NCI-H187 (cell line): ENCODE measurements at regions not wholly inside any gene's neighbourhood (a gene's known extent, or its start where the extent isn't known, plus 50 kb on each side); places are given as distances from the start of the nearest gene placed in this dataset.
"Not testable (repeated sequence)": the region's sequence is repeated elsewhere in the genome, so short reads cannot be mapped to it uniquely, and the experiment has no call there.

Experiments used
- DNase-seq, 2 experiments: peaks; one replicate each; lab custom pipeline; 2025; lab: John Stamatoyannopoulos, UW

DNA sequence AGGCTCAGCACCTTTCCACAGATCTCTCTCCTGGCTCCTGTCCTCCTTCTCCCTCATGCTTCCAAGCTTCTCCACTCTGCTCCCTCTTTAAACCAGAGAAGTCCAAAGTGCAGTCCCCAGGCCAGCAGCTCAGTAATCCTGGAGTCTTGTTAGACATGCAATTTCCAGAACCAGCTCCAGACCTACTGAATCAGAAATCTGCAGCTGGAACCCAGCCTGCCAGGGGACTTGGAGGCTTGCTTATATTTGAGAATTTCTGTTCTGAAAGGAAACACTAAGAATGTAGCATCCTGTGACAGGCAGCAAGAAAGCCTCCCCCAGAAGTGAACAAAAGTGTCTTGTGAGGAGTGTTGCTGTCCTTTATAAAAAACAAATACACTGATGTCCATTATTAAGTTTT is 438.1 kb downstream of the BCKDHB start:
- DNase-seq = no peak

DNA sequence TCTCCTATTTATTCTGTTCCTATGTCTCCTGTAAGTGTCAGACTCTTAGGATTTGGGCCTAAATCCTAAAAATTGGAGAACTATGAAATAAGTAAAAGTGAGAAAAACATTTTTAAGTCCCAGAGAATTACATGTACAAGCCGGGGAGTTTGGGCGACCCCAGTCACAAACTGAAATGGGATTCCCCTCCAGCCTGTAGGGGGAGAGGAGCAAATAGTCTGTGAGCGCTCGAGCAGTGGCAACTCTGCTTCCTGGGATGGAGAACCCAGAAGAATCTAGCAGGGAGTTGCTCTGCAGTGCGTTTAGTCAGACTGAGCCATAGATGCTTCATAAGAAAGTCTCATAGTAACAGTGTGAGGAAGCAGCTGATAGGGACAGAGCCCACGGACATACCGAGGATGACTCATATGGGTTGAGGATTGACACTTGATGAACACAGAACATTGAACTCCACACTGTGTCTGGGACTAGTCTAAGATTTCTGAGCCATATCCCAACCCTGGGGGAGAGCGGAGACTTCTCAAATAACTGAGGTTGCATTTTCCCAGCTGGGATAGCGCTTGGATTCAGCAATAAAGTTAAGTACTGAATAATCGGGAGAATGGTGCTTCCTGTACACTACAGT is 437.2 kb downstream of the BCKDHB start:
- no peak for DNase-seq

DNA sequence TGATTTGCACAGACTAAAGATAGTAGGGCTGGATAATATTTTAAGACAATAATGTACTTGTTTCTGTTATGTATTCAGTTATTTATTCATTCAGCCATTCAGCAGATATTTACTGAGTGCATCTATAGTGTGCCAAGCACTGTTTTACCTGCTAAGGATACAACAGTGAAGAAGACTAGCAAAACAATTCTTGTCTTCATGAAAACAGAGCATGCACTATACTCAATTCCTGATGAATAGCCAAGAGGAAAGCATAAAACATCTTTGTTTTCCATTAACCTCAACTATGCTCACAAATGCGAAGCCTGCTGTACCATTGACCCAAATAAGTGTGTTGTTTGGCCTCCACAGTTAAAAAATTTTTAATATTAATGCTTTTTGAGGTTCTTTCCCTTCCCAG is 436.7 kb downstream of the BCKDHB start:
- no peak for DNase-seq

DNA sequence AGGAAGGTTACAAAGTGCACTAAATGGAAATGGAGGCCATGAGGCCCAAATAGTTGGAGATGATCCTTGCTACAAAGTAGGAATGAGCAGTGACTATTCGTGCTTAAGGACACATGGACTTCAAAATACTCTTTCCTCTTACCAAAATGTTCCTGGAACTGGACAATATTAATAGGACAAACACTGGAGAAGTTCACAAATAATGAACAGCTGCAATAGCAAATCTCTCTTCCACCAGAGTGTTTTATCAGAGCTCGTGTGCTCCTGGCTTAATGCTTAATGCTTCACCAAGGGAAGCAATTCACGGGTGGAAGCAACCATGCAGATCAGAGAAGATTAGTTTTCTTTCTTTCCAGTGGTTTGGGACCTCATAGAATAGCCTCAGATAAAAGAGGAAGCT is 435.4 kb downstream of the BCKDHB start:
- no peak for DNase-seq

DNA sequence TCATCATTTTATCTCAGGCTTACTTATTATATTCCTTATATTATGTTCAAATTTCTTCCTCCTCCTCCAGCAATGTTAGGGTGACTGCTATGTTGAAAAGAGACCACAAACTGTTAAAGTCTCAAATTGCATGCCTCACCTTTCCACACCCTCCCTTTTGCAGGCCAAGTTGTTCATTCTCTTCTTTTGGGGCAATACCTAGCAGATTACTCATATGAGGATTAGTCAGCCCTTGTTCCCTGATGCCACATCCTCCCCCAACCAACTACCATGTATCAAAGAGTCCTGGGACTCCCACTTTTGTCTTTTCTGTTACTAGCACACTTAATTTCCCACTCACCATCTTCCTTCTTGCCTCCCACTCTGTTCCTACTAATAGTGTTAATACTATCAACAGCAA is 434.7 kb downstream of the BCKDHB start:
- no peak for DNase-seq

DNA sequence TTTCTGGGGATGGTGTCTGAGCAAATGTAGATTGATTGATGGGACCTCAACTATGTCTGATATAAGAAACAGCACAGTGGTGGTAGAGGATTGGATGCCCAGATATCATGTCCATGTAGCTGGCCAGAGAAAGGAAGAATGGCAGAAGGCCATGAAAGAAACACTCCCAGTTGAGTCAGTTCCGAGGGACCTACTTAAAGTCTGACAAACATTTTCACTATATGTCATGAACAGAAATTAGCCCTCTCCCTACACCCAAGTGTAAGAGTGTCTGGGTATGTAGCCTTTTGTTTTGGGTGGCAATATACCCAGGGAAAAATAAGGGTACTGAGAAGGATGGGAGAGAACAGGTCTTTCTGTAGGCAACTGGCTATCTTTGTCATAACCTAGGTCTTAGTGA is 434.2 kb downstream of the BCKDHB start:
- no peak for DNase-seq

DNA sequence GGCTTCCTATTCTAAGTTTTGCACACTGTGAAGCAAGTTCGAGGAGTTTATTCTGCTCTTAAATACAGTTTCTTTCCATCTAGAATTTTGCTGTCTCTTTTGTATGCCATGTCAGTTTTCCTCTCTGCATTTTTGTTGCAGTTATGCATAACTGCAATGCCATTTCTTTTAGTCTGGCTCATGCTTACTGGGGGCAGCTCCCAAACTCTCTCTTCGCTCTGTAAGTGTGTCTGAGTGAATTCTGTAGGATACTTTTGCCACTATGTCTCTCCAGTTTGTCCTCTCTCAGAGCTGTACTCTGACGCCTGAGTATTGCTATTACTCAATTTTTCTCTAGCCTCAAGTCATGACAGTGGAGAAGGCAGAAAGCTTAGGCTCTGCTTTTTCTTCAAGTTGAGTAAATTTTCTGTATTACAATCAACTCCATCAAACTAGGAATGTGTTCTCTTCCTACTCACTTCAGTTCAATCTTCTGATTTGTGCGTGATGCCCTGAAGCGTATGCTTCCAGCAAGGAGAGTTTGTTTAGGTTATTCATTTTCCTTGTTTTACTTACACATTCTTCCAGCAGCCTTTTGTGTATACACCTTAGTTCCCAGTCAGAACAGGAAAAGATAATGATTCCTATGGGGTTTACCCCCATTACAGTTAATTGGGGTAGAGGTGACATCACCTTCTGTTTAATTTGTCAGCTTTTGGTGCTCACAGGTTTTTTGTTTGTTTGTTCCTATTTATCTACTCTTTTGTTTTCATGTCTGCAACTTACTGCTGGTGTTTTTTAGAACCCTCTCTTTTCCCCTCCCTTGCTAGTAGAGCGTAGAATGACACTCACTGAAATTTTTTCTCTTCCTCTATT is 430.9 kb downstream of the BCKDHB start:
- no peak for DNase-seq

DNA sequence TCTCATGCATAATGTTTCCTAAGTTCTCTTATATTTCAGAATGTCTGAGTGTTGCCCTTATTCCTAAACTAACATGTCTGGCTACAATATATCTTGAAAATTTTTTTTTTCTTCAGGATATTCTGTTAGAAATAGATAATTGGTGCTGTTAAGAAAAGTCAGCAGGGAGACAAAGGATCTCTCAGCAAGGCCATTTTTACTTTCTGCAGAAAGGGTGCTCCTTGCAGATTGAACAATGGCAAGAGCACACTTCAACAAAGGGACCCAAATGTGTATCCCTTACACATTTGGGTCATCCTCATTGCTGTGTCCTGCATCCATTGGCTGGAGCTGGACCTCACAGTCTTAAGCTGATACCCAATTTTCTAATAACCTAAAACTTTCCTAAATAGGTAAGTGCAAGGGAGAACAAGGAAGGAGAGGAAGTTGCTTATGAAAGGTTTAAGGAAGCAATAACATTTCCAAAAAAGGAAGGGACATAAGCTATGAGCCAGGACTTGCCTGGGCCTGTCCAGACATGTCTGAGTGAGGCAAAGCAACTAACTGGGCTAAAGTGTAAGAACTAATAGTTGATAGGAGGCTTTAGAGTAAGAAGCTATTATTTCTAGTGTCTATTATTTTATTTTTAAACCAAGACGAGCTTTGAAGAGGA is 429.6 kb downstream of the BCKDHB start:
- DNase-seq = no peak

DNA sequence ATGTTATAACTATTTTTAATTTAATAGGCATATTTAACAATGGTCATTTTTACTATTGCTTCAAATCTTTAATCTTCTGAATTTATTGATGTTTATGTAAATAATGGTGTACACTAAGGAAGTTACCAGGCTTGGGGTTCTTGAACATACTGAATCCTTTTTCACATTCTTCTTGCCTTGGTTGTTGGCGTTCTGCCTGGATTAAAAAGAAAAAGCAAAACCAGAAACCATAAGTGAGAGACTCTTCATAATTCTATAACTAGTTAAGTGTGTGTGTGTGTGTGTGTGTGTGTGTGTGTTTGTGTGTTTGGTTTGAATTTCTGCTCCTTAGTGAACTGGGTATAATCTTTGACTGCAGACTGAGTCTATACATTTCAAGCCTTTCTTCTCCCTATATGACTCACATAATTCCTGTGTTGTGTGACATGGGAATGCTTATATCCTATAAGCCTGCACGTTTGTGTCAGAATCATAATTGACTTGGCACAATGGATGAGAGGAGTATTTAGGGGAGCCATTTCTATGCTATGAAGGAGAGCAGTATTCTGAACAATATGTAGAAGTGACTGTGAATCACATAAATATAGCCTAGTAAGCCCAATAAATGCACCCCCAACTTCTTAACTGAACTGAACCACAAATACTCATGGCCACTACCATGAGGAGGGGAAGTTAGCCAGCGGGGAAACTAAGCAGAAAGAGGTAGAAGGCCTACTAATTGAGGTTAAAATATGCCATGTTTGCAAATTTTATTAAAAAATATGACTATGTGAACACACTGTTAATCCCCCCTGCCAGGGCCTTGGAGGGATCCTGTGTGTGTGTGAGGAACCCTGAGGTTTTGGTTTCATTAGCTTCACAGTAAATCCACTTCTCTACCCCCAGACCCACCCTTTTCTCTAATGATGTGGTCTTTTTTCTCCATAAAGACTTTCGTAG is 425.5 kb downstream of the BCKDHB start:
- DNase-seq = no peak

DNA sequence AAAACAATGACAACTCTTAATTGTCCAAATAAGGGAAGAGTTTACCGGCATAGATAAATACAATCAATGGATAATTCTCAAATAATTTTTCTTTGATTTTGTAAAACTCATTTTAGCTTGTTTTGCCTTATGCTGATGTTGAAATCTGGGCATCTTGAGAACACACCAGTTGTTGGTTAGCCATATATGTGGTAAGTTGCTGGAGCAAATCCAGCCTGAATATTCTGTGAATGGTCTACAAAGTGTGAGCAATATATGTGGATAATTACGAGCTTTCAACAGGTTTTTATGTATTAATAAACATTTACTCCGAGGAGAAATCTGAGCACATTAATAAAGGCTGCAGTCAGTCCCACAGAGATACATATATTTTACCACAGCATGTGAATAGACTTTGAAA is 423.6 kb downstream of the BCKDHB start:
- no peak for DNase-seq

DNA sequence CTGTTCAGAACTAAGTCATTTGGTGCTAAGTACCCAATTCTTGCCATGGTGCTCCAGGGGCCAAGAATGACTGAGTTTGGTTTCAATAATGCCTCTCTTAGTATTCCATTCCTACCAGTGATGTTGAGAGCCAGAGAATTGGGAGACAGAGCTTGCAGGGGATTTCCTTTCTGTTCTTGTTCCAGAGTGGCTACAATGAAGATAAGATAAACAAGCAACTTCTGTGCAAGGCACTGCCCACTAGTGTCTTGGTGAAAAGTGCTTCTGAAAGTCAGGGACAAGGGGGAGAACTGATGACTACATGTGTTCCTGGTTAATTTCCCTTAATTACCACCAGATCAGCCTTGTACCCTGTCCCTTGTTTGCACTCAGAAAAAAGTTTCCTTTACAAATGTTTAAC is 421.6 kb downstream of the BCKDHB start:
- no peak for DNase-seq

DNA sequence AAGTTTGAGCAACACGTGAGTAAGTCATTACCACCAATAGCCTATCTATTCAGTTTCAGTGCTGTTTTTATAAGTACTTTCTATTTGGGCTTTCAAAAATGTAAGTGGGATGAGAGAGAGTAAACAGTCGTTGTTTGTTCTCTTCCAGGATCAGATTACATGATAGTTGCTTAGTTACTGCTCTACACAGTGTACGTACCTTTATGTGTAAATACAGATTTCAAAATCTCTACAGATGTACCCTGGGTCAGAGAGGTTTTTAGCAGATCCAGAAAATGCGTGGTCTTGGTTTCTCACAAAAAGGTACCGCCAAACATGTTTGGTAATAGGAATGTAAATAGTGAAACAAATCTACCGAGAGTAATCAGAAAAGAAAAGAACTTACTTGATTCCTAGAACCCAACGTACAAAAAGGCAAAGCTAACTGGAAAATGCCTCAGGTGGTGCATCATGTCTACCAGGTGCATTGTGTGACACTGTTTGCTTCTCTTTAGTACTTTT is 421.1 kb downstream of the BCKDHB start:
- no peak for DNase-seq

DNA sequence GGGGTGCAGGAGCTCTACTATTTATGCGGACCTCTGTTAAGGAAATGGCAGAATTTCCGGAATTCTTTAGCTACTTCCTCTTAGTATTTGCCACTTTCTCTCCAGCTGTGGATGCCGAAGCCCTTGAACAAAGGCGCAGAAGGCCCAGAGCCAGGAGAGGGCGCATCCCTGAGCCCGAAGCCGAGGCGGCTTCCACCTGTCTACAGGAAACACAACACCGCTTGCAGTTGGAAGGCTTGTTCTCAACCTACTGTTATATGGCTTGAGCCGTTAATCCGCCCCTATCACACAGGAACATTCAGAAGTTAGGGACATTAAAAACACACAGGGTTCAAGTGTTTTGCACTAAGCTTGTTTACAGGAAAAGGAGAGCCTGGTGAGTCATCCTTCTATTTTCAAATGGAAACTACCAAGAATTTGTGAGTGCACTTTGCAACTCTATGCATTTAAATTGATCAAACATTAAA is 417.1 kb downstream of the BCKDHB start:
- DNase-seq = no peak

DNA sequence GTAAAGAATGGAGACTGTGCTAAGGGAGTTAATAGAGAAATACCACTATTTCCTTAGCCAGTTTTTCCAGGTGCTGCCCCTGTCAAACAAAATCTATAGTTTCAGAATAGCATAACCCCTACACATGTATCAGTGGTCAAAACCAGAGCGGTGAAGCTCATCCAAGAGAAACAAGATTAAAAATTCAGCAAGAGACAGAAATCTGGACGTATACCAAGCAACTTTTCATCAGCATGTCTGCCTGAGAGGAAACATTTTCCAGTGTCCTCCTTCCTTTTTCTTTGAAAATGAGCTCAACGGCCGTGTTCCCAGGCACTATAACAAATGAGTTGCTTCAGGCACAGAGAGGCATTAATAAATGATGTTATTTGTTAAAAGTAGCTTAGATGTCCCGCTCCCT is 416.5 kb downstream of the BCKDHB start:
- DNase-seq = no peak

DNA sequence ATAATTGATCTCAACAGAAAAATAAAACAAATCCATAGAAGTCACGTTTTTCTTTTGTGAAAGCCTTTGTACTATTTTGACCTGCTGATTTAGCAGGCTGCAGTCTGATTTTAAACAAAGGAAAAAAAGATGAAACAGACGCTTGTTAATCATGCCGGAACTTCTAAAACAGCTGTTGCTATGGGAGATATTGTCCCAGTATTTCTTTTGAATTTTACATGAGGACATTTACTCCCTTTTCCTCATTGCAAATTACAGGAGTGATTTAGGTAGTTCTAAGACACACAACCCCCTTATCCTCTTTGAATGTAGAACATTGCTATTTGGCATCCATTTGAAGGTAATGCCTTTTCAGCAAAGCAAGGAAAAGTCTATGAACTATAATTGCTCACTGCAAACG is 416.1 kb downstream of the BCKDHB start:
- no peak for DNase-seq

DNA sequence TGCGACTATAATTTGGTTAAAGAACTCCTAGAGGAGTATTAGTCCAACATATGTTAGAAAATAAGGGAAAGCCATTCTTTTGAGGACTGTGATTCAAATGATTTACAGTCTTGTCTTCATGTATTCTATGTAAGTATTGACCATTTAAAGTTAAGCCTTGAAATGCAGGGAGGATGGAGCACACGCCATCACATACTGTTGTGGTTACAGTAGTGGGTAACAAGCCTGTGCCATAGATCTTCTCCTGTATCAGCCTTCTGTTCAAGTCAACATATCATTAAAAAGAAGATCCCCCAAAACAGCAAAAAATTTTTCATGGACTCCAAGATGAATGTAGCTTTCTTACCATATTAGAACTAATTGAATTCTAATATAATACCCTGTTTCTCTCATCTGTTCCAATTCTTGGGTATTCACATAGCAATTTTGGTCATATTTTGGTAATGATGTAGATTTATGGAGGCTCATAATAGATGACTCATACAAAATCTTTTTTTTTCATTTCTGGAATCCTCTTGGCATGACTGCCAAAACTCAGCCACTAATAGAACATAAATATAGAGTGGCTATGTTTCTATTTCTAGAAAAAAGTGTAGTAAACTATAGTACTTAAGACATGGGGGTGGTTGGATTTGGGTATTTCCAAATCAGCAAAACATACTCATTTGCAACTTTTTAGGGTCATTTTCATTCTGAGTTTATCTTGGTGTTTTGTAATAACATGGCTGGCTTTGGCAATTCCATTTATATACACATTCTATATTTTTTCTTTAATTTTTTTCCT is 413.5 kb downstream of the BCKDHB start:
- DNase-seq = no peak

DNA sequence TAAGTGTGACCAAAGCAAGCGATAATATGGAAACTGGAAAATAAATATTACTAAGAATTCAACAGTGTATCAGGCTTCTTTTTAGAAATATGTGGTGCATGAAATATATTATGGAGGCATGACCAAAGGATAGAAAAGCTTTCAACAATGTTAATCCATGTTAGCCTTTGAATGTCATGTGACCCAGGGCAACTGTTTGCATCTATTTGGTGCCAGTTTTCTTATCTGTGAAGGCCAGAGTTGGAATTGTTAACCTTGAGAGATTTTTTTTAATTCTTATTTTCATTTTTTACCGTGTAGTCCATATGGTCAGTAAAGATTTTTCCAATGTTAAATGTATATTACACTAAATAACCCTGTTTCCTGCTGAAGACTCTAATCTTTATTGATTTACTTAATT is 411.1 kb downstream of the BCKDHB start:
- no peak for DNase-seq

DNA sequence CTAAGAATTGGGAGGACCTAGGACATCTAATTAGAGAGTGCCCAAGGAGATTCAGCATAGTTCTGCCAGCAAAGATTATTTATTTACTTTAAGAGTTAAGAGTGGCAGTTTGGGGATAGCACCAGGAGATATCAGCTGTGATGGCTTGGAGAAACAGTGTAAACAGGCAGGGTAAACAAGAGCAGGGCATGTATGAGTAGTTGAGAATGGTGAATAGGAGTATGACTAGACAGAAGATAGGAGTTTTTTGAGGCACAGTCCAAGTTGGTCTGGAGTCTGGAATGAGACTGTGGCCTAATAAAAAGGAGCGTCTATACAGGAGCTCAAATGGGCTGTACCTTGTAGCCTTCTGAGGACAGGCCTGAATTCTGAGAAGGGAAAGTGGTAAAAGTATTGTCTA is 404.1 kb downstream of the BCKDHB start:
- DNase-seq = not testable (repeated sequence)

DNA sequence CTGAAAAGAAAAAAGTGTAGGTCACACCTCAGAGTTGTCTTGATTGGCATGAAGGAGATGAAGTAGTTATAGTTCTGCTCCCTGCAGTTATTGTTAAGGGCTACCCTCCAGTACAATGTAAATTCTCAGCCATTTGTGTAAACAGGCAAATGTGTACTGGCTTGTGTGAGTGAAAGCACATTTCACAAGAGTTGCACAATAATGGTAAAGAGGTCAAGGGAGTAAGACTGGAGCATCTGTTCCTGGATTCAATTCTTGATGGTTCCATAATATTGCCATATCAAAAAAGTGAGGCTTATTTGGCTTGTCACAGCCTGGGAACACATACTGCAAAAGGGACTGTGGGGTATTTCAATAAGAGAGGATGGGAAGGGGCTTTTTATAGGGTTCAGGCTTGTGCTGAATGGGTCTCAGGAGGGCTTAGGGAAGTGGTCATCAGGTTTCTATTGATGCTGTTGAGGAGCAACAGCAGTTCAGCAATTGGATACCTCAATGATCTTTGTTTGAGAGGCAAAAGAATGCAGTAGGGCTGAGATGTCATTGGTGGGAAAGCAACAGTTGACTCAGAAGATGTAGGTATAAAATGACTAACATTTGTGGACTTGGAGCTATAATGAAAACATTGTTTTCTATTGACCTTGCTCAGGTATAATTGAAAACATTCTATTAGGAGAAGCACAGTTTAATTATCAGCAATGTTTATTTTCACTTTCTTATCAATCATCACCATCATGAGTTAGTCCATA is 402.6 kb downstream of the BCKDHB start:
- DNase-seq = no peak

DNA sequence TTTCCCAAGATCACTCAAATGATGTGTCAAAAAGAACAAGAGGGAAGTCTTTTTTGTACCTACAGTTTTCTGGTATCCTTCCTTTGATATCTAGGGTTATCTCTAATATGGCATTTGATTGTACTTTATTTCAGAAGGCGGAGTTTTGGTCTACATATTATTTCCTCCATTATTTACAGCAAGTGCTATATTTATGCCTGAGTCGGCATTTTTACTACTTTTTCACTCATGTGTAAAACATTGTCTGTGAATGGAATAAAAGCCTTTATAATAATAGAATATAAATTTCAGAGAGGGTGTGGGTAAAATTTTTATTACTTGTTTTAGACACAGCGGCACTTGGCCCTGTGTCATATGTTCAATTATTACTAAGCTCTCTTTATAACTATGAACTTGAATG is 398.4 kb downstream of the BCKDHB start:
- no peak for DNase-seq
